ENCODE measurements at regions not wholly inside any gene's neighbourhood (a gene's known extent, or its start where the extent isn't known, plus 50 kb on each side); places are given as distances from the start of the nearest gene placed in this dataset.

DNA sequence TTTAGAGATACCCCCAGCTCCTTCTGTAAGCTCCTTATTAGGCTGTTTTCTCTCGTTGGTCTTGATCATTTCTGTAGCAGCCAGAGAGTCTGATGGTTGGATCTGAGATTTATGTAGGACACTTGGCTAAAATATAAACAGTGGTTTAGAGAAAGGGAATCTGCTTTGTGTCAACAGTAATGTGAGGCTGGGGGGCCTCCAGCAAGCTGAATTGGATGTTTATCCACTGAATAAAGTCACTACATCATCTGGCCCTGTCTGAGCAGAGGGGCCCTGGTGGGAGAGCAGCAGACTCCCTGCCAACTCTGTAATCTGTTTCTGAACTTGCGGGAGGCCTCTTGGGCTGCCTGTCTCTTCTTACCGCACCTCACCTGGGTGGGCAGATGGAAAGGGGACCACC is 328.5 kb upstream of the PLET1 start:
- ChIA-PET POLR2A (ENCODE audit: unreplicated experiment) (no interaction called here), CTCF (interaction anchor here (0.7 to 2.3 kb wide), 7 partner anchors 15 to 701 kb away, joined by 3 to 26 read pairs (median 3); no protein-coding TSS in a partner anchor)
- no peak overlapping the region for H2AFZ ChIP-seq (replicated peaks; ENCODE audit: low read length, poor library complexity)
- H4K8ac ChIP-seq (ENCODE audit: low read depth in 2 of 2, low read length in 2 of 2): no peak overlapping the region
- H4K91ac ChIP-seq (ENCODE audit: insufficient read depth, low read depth, low read length): no peak overlapping the region
- H3K9ac ChIP-seq (ENCODE audit: low read depth, low read length): no peak overlapping the region
- H3K9me1 ChIP-seq (ENCODE audit: insufficient read depth, low read length): no peaks in the 10 kb centered on the region
- peaks cover 13% of the 10 kb centered on the region for H3K27me3 ChIP-seq (ENCODE audit: control insufficient read depth, insufficient read depth, low read length)
- H2AK9ac ChIP-seq (replicated peaks; ENCODE audit: low read depth, low read length, poor library complexity): no peak overlapping the region
- no peak overlapping the region for H2BK20ac ChIP-seq (ENCODE audit: low read depth, low read length)
- H3K56ac ChIP-seq (ENCODE audit: extremely low read depth, insufficient read depth, low read length): no peak overlapping the region
- no CpG with 5 or more reads among the region's 3 CpGs for WGBS, 2 experiments (ENCODE audit: extremely low coverage in 2 of 2, insufficient read length in 1 of 2)
- H3K4ac ChIP-seq (ENCODE audit: low read depth, low read length): no peak overlapping the region
- H3K4me3 ChIP-seq (ENCODE audit: insufficient read depth, low read depth, low read length): no peak overlapping the region
- H3K79me1 ChIP-seq (ENCODE audit: low read depth in 1 of 2, low read length in 2 of 2): no peaks in the 10 kb centered on the region
- no peak overlapping the region for H2BK15ac ChIP-seq (ENCODE audit: low read depth, low read length)
- no peak overlapping the region for H3K23ac ChIP-seq (ENCODE audit: low read depth, low read length)
- ATAC-seq (ENCODE audit: low read depth): no peak
- DNase-seq: no peak
- TF ChIP-seq FOS (IDR thresholded peaks at IDR 0.05; ENCODE audit: low read depth, low read length) (no peak), SMC3 (IDR thresholded peaks at IDR 0.05; ENCODE audit: low read depth, low read length) (no peak), CEBPB (IDR thresholded peaks at IDR 0.05; ENCODE audit: low read depth, low read length) (no peak), NFE2L2 (IDR thresholded peaks at IDR 0.05; ENCODE audit: low read depth, low read length) (no peak), MAZ (IDR thresholded peaks at IDR 0.05; ENCODE audit: borderline replicate concordance, low read depth, low read length) (no peak), MAFK (IDR thresholded peaks at IDR 0.05; ENCODE audit: low read depth, low read length) (no peak), CTCF (conservative IDR thresholded peaks at IDR 0.05; ENCODE audit: low read depth, low read length) (no peak), CHD1 (IDR thresholded peaks at IDR 0.05; ENCODE audit: low read depth, low read length) (no peak), BHLHE40 (IDR thresholded peaks at IDR 0.05; ENCODE audit: low read depth, low read length) (no peak)
- TF ChIP-seq, protein P1, sequence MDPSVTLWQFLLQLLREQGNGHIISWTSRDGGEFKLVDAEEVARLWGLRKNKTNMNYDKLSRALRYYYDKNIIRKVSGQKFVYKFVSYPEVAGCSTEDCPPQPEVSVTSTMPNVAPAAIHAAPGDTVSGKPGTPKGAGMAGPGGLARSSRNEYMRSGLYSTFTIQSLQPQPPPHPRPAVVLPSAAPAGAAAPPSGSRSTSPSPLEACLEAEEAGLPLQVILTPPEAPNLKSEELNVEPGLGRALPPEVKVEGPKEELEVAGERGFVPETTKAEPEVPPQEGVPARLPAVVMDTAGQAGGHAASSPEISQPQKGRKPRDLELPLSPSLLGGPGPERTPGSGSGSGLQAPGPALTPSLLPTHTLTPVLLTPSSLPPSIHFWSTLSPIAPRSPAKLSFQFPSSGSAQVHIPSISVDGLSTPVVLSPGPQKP (IDR thresholded peaks at IDR 0.05; ENCODE audit: borderline replicate concordance, low read depth, low read length): no peak
- TF ChIP-seq, protein P2, sequence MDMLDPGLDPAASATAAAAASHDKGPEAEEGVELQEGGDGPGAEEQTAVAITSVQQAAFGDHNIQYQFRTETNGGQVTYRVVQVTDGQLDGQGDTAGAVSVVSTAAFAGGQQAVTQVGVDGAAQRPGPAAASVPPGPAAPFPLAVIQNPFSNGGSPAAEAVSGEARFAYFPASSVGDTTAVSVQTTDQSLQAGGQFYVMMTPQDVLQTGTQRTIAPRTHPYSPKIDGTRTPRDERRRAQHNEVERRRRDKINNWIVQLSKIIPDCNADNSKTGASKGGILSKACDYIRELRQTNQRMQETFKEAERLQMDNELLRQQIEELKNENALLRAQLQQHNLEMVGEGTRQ (IDR thresholded peaks at IDR 0.05; ENCODE audit: low read depth, low read length): no peak
- in situ Hi-C loops (cut with MboI; ENCODE audit: low sequenced_read_pairs) (loop anchor here (5.0 kb wide), 1 partner anchor 703 kb away; no protein-coding TSS in a partner anchor), dilution Hi-C loops (cut with HindIII; ENCODE audit: low sequenced_read_pairs, unreplicated experiment) (no loop called here), intact Hi-C loops (cut with micrococcal nuclease) (no loop called here)
- H2AK5ac ChIP-seq (ENCODE audit: low read depth, low read length): no peak overlapping the region
- no peak overlapping the region for H4K5ac ChIP-seq (ENCODE audit: low read depth, low read length)
- H3K14ac ChIP-seq (replicated peaks; ENCODE audit: low read depth, low read length): no peak overlapping the region
- H3K27ac ChIP-seq (ENCODE audit: insufficient read depth, low read length): no peak overlapping the region
- no TSS peak for BruUV-seq (replicated peaks)
- no peaks in the 10 kb centered on the region for H4K20me1 ChIP-seq (ENCODE audit: insufficient read depth, low read length)
- no peak overlapping the region for H3K4me2 ChIP-seq (ENCODE audit: low read depth, low read length)
- H3K9me3 ChIP-seq (ENCODE audit: control insufficient read depth, insufficient read depth, low read length): no peaks in the 10 kb centered on the region
- H2BK5ac ChIP-seq (ENCODE audit: low read depth, low read length, poor library complexity, severe bottlenecking): no peak overlapping the region
- H3K4me1 ChIP-seq (ENCODE audit: control insufficient read depth, insufficient read depth, low read length): no peaks in the 10 kb centered on the region
- H3K18ac ChIP-seq (ENCODE audit: low read depth, low read length): no peak overlapping the region
- H3K36me3 ChIP-seq (ENCODE audit: control insufficient read depth, insufficient read depth, low read length): no peaks in the 10 kb centered on the region
- H2BK120ac ChIP-seq (ENCODE audit: low read depth, low read length): no peak overlapping the region
